Caco-2 (cell line): ENCODE measurements at regions not wholly inside any gene's neighbourhood (a gene's known extent, or its start where the extent isn't known, plus 50 kb on each side); places are given as distances from the start of the nearest gene placed in this dataset.

Source experiments
- BruUV-seq: library from RNA; stranded (reverse); fragments of 400-500 nt; replicated peaks from 2 replicates; lab custom pipeline; 2021; lab: Mats Ljungman, UMichigan
- CTCF ChIA-PET: fragments of 300-600 bp; sonication (Branson Sonifier 250); formaldehyde crosslinking; loops from one replicate; lab custom pipeline; 2022; ENCODE audit warnings: antibody characterized with exemption; lab: Charles Lee
- POLR2A ChIA-PET: fragments of 300-600 bp; sonication (Branson Sonifier 250); formaldehyde crosslinking; loops from one replicate; lab custom pipeline; 2022; ENCODE audit warnings: antibody characterized with exemption; lab: Charles Lee
- DNase-seq, 2 experiments: peaks; one replicate each; pipeline versions ENCODE4 v3.0.0 to v3.0.0-alpha.2; 2020 to 2022
- H3K27me3 ChIP-seq: replicated peaks from 2 replicates; pipeline ENCODE4 v1.6.0; 2011; ENCODE audit warnings: low read length; ENCODE audit not compliant: control insufficient read depth, insufficient read depth
- H3K36me3 ChIP-seq: 2 replicates; pipeline ENCODE4 v1.5.1; 2011; ENCODE audit warnings: low read length; ENCODE audit not compliant: control insufficient read depth, insufficient read depth
- H3K4me1 ChIP-seq: fragments of 250-450 bp; sonication (Bioruptor Pico); 2 replicates; pipeline ENCODE4 v1.5.1; 2020; ENCODE audit warnings: mild to moderate bottlenecking
- H3K4me3 ChIP-seq: 2 replicates; pipeline ENCODE4 v1.5.1; 2011; ENCODE audit warnings: low read depth, mild to moderate bottlenecking, control low read depth, low read length
- H3K9me3 ChIP-seq: fragments of 250-450 bp; sonication (Bioruptor Pico); 2 replicates; pipeline ENCODE4 v1.5.1; 2020; ENCODE audit warnings: mild to moderate bottlenecking, moderate library complexity
- H3K27ac Mint-ChIP-seq: one replicate; pipeline ENCODE4 v1.8.0; 2022; ENCODE audit warnings: mixed read lengths; ENCODE audit not compliant: unreplicated experiment
- H3K27me3 Mint-ChIP-seq: one replicate; pipeline ENCODE4 v1.8.0; 2022; ENCODE audit warnings: mixed read lengths; ENCODE audit not compliant: insufficient read depth, unreplicated experiment
- H3K36me3 Mint-ChIP-seq: one replicate; pipeline ENCODE4 v1.8.0; 2022; ENCODE audit warnings: mild to moderate bottlenecking, mixed read lengths; ENCODE audit not compliant: insufficient read depth, unreplicated experiment
- H3K4me1 Mint-ChIP-seq: one replicate; pipeline ENCODE4 v1.8.0; 2022; ENCODE audit warnings: low read depth, mixed read lengths; ENCODE audit not compliant: unreplicated experiment
- H3K4me3 Mint-ChIP-seq: one replicate; pipeline ENCODE4 v1.8.0; 2022; ENCODE audit warnings: mild to moderate bottlenecking, moderate library complexity, mixed read lengths; ENCODE audit not compliant: unreplicated experiment
- H3K9me3 Mint-ChIP-seq: one replicate; pipeline ENCODE4 v1.8.0; 2022; ENCODE audit warnings: mixed read lengths; ENCODE audit not compliant: unreplicated experiment
- CTCF ChIP-seq, 2 experiments: fragments of 200-600 bp in 1 of 2; IDR thresholded peaks; 1 replicate in 1 of 2; 2 replicates in 1 of 2; pipeline versions ENCODE4 v1.5.1 to v1.8.0; 2011 to 2022; ENCODE audit warnings: antibody characterized with exemption in 1 of 2, control low read depth in 1 of 2, inconsistent platforms in 1 of 2, low read depth in 1 of 2, low read length in 1 of 2, mild to moderate bottlenecking in 1 of 2, moderate library complexity in 1 of 2; ENCODE audit not compliant: insufficient read depth in 1 of 2, severe bottlenecking in 1 of 2, unreplicated experiment in 1 of 2
- intact Hi-C: fragments of 100-400 bp; cut with micrococcal nuclease; formaldehyde crosslinking; loops from one replicate; pipeline ENCODE4 v1.10.0; 2022; ENCODE audit not compliant: unreplicated experiment

GRCh38 chr11:11070976-11071375, 213.1 kb upstream of the ZBED5 start:
- BruUV-seq: no TSS peak
- H3K9me3 ChIP-seq: no peaks in the 10 kb centered on the region
- peaks cover 11% of the 10 kb centered on the region for H3K27me3 Mint-ChIP-seq
- no peaks in the 10 kb centered on the region for H3K36me3 Mint-ChIP-seq
- H3K27ac Mint-ChIP-seq: no peak overlapping the region
- DNase-seq: no peak
- no peak overlapping the region for H3K4me3 ChIP-seq
- H3K9me3 Mint-ChIP-seq: no peaks in the 10 kb centered on the region
- POLR2A ChIA-PET: no interaction called here
- intact Hi-C loops: no loop called here
- no peaks in the 10 kb centered on the region for H3K36me3 ChIP-seq
- H3K4me1 ChIP-seq: no peaks in the 10 kb centered on the region
- H3K4me1 Mint-ChIP-seq: peaks cover 6% of the 10 kb centered on the region
- CTCF ChIA-PET: no interaction called here
- no peaks in the 10 kb centered on the region; the same call in 1 of the 2 replicates for H3K27me3 ChIP-seq
- TF ChIP-seq CTCF (IDR thresholded peaks at IDR 0.05; ENCODE audit: insufficient read depth in 1 of 2, low read depth in 1 of 2, low read length in 1 of 2, severe bottlenecking in 1 of 2, unreplicated experiment in 1 of 2): no peak
- no peak overlapping the region for H3K4me3 Mint-ChIP-seq

- H3K36me3 ChIP-seq: no peaks in the 10 kb centered on the region
- H3K9me3 Mint-ChIP-seq: no peaks in the 10 kb centered on the region
- peaks cover 16% of the 10 kb centered on the region for H3K27me3 Mint-ChIP-seq
- no peaks in the 10 kb centered on the region for H3K4me1 ChIP-seq
- DNase-seq: no peak
- no peaks in the 10 kb centered on the region for H3K36me3 Mint-ChIP-seq
- POLR2A ChIA-PET: no interaction called here
- TF ChIP-seq CTCF (IDR thresholded peaks at IDR 0.05; ENCODE audit: insufficient read depth in 1 of 2, low read depth in 1 of 2, low read length in 1 of 2, severe bottlenecking in 1 of 2, unreplicated experiment in 1 of 2): no peak
- CTCF ChIA-PET: no interaction called here
- no peaks in the 10 kb centered on the region; the same call in 1 of the 2 replicates for H3K27me3 ChIP-seq
- no peak overlapping the region for H3K4me3 ChIP-seq
- BruUV-seq: no TSS peak
- H3K4me1 Mint-ChIP-seq: peaks cover 6% of the 10 kb centered on the region
- intact Hi-C loops: no loop called here
- H3K27ac Mint-ChIP-seq: no peak overlapping the region
- no peak overlapping the region for H3K4me3 Mint-ChIP-seq
- no peaks in the 10 kb centered on the region for H3K9me3 ChIP-seq
Observed at GRCh38 chr11:11069841-11070835, 212.3 kb upstream of the ZBED5 start.

- Histone ChIP-seq H3K9me3 (no peaks in the 10 kb centered on the region), H3K4me3 (no peak overlapping the region), H3K27me3 (no peaks in the 10 kb centered on the region), H3K4me1 (no peaks in the 10 kb centered on the region), H3K36me3 (no peaks in the 10 kb centered on the region)
- no TSS peak for BruUV-seq
- TF ChIP-seq CTCF (IDR thresholded peaks at IDR 0.05; ENCODE audit: insufficient read depth in 1 of 2, low read depth in 1 of 2, low read length in 1 of 2, severe bottlenecking in 1 of 2, unreplicated experiment in 1 of 2): no peak
- Mint-ChIP-seq H3K4me1 (peaks cover under 1% of the 10 kb centered on the region), H3K36me3 (no peaks in the 10 kb centered on the region), H3K9me3 (no peaks in the 10 kb centered on the region), H3K27ac (no peak overlapping the region), H3K4me3 (no peak overlapping the region), H3K27me3 (peaks cover 19% of the 10 kb centered on the region)
- CTCF ChIA-PET: no interaction called here
- intact Hi-C loops: no loop called here
- DNase-seq: no peak
- POLR2A ChIA-PET: no interaction called here
Observed at GRCh38 chr11:11068113-11068512, 210.3 kb upstream of the ZBED5 start.
